SIG-M5 treated with dmso at 0.1 percent for 504 hours (cell line): ENCODE measurements at regions not wholly inside any gene's neighbourhood (a gene's known extent, or its start where the extent isn't known, plus 50 kb on each side); places are given as distances from the start of the nearest gene placed in this dataset.
"Not testable (repeated sequence)": the region's sequence is repeated elsewhere in the genome, so short reads cannot be mapped to it uniquely, and the experiment has no call there.

Source experiments
- DNase-seq: peaks from one replicate; lab custom pipeline; 2025; ENCODE audit not compliant: unreplicated experiment; lab: John Stamatoyannopoulos, UW

- DNase-seq: peak; percentile 63
Observed at GRCh38 chr3:166837535-166837934, 542.6 kb downstream of the ZBBX start.

- DNase-seq: no peak
Observed at GRCh38 chr3:166836836-166837235, 543.3 kb downstream of the ZBBX start.

- DNase-seq: no peak
Observed at GRCh38 chr3:166829896-166830295, 550.2 kb downstream of the ZBBX start.

GRCh38 chr3:166818464-166818863 is 561.6 kb downstream of the ZBBX start:
- DNase-seq: no peak

- DNase-seq: not testable (repeated sequence)
Observed at GRCh38 chr3:166817269-166817668, 562.8 kb downstream of the ZBBX start.

- no peak for DNase-seq
Observed at GRCh38 chr3:166810741-166811445, 569.2 kb downstream of the ZBBX start.

- DNase-seq: no peak
Observed at GRCh38 chr3:166809520-166809919, 570.6 kb downstream of the ZBBX start.

GRCh38 chr3:166788936-166789335 is 591.2 kb downstream of the ZBBX start:
- DNase-seq: peak; percentile 43

- peak; percentile 48 for DNase-seq
Observed at GRCh38 chr3:166785876-166786275, 594.2 kb downstream of the ZBBX start.

- DNase-seq: no peak
Observed at GRCh38 chr3:166783206-166783605, 596.9 kb downstream of the ZBBX start.

- no peak for DNase-seq
Observed at GRCh38 chr3:166764698-166765318, 615.3 kb downstream of the ZBBX start.

- no peak for DNase-seq
Observed at GRCh38 chr3:166759736-166760513, 620.2 kb downstream of the ZBBX start.

- no peak for DNase-seq
Observed at GRCh38 chr3:166752214-166752613, 627.9 kb downstream of the ZBBX start.

GRCh38 chr3:166743481-166744134 is 636.5 kb downstream of the ZBBX start:
- DNase-seq: no peak

- peak; percentile 49 for DNase-seq
Observed at GRCh38 chr3:166734734-166735133, 645.4 kb downstream of the ZBBX start.

GRCh38 chr3:166731701-166732100 is 648.4 kb downstream of the ZBBX start:
- DNase-seq: no peak

GRCh38 chr3:166721466-166721865 is 658.6 kb downstream of the ZBBX start:
- no peak for DNase-seq

- no peak for DNase-seq
Observed at GRCh38 chr3:166714206-166714605, 665.9 kb downstream of the ZBBX start.

GRCh38 chr3:166713787-166714186 is 666.3 kb downstream of the ZBBX start:
- DNase-seq: no peak

GRCh38 chr3:166706094-166706493 is 674.0 kb downstream of the ZBBX start:
- DNase-seq: no peak

GRCh38 chr3:166697495-166697894 is 682.6 kb downstream of the ZBBX start:
- no peak for DNase-seq
